Urothelium cell line (cell line): ENCODE measurements at regions not wholly inside any gene's neighbourhood (a gene's known extent, or its start where the extent isn't known, plus 50 kb on each side); places are given as distances from the start of the nearest gene placed in this dataset.

Source experiments
- DNase-seq: peaks from one replicate; pipeline ENCODE4 v3.0.0; 2011; ENCODE audit warnings: low spot score, mixed read lengths
- FAIRE-seq: peaks from 2 replicates; lab custom pipeline; 2011; peaks lifted over from hg19 to GRCh38; lab: Jason Lieb, UNC

DNA sequence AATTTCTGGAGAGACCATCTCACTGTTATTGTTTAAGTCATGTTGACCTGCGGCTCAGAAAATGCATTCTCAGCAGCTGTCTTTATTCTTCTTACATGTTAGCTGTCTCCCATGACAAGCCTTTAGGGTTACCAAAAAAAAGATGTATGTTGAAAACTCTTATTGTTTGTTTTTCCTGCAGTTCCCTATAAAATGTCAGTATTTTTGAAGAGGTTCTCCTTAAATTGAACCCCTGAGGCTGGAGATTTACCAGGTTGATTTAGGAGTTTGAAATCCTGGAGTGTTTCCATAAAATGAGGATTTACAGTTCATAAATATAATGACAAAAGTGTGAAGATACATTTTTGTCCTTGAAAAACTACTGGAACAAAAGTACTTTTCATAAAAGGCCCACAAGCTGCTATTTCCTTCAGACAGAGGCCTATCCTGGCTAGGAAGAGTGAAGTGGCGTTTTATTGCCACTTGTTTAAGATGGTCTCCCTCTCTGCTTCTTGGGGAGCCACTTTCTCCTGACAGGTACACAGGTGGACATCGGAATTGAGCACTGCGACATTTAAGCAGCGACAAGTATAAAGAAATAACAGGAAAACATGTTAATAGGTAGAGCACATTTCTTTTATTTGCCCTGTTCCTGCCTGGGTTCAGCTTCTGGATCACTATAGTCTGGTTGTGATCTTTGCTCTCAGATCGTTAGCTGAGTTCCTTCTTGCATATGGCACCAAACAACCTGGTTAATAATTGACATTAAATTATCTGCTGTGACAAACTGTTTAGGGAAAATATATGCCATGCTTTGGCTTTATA, 344.8 kb upstream of the RPS23 start:
- DNase-seq: no peak
- FAIRE-seq: no peak

- peak; percentile 33 for DNase-seq
- FAIRE-seq: no peak
Observed at GRCh38 chr5:82622205-82622604, 344.1 kb upstream of the RPS23 start.

GRCh38 chr5:82620957-82621600, 342.9 kb upstream of the RPS23 start:
- DNase-seq (peak; percentile 23), FAIRE-seq (no peak)

DNA sequence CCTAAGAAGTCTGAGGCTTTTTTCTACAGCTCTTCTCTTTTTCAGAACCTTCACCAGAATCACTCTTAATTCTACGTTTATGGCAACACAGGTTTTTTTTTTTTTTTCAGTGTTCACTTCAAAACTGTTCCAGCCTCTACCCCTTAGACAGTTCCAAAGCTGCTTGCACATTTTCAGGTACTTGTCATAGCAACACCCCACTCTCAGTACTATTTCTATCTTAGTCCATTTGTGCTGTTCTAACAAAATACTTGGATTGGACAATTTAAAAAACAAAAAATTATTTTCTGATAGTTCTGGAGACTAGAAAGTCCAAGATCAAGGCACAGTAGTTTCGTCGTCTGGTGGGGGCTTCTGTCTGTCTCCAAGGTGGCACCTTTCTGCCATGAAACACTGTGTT, 340.9 kb upstream of the RPS23 start:
- DNase-seq (no peak), FAIRE-seq (no peak)

- DNase-seq (no peak), FAIRE-seq (no peak)
Observed at GRCh38 chr5:82614706-82615105, 336.6 kb upstream of the RPS23 start.

GRCh38 chr5:82613891-82614290, 335.7 kb upstream of the RPS23 start:
- FAIRE-seq: no peak
- DNase-seq: no peak

DNA sequence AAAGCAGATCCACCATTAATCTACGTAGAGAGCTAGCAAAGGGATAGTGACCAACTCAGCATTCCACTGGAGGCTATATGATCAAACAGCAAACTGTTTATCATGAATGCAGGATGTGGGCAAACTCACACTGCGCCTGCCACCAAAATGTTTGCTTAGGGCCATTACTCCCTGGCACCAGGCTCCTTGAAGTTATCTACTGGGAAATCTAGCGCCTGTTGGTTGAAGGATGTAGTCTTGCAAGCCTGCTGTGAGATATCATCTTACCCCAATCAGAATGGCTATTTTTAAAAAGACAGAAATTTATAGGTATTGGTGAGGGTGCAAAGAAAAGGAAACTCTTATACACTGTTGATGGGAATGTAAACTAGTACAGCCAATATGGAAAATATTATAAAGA, 332.5 kb upstream of the RPS23 start:
- FAIRE-seq (no peak), DNase-seq (no peak)

- FAIRE-seq (no peak), DNase-seq (no peak)
Observed at GRCh38 chr5:82605441-82605973, 327.4 kb upstream of the RPS23 start.

DNA sequence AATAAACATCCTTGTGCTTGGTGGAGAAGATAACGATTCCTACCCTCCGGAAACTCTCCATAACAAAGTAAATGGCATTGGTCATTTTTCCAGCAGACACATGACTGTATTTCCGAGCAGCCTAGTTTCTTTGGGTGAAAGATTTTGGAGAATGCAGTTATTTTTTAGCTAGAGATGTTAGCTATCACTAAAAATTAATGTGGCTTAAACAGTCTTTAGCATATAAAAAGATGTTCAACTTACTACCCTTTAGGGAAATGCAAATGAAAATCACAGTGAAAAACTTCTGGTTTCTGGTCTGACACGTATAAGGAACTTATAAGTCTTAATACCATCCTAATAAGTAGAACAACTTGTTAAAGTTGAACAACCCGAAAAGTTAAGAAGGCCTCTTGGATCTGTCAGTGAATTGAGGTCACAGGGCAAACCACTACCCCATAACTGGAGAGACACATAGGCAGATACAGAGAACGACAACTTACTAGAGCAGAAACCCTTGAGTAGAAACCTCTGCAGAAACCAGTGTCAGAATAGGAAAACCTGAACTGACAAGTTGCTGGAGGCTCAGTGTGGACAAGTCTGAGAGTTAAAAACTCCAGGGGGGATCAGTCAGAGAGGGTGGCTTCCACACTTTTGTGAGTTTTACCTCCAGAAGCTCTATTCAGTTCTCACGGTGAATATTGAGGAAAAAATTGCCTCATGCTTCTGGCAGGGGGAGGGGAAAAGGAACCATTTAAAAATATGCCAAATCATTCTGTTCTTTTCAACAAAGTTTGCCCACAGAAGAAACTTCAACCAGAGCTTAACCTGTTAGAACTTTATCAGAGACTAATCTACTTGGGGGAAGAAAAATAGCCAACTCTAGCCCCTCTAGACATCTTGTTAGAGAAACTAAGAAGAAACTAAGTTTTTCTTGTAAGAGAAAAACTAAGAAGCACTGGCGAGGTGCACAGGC, 325.2 kb upstream of the RPS23 start:
- no peak for DNase-seq
- FAIRE-seq: no peak

DNA sequence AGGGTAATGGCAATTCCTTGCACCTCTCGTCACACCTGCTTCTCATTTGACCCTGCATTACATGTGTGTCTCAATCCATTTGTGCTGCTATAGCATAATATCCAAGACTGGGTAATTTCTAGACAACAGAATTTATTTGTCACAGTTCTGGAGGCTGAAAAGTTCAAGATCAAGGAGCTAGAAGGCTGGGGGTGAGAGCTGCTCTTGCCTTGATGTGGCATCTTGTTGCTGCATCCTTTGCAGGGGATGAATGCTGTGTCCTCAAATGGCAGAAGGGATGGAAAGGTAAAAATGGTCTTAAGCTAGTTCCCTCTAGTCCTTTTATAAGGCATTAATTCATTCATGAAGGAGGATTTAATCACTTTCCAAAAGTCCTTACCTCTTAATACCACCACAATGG, 323.7 kb upstream of the RPS23 start:
- FAIRE-seq: no peak
- no peak for DNase-seq

DNA sequence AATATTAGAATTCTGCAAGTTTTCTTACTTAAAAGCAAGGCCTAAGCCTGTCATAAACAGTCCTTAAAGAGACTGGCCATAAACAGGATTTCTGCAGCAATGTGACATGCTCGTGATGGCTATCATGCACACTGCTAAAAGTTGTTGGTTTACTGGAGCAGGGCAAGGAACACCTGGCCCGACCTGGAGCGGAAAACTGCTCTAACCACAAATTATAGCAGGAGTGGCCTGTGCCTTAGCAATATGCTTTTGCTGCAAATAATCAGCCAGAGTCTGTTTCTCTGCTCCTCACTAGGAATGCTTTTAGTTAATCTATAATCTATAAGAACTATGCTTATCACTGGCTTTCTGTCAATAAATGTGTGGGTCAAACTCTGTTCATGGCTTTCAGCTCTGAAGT, 322.9 kb upstream of the RPS23 start:
- FAIRE-seq: no peak

DNA sequence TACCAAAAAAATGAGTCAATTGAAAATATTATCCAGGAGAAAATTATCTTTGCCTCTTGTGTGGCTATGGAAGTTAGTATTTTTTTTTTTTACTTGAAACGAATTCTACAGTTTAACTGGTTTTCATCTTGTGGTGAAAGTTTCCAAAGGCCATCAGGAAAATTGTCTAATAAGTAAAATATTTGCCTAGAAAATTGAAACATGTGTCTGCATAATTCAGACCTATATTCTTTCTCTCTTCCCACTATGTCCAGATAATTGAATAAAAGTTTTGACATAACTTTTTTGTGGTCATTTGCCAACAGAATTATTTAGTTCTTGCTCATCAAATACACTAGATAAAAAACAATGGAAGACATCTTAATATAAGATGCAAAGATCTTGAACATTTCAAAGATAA, 321.5 kb upstream of the RPS23 start:
- DNase-seq: no peak
- no peak for FAIRE-seq

More for the DNA sequence above, 322.9 kb upstream of the RPS23 start:
- DNase-seq: no peak

GRCh38 chr5:82599030-82599429, 320.9 kb upstream of the RPS23 start:
- DNase-seq (no peak), FAIRE-seq (no peak)

- FAIRE-seq: no peak
- DNase-seq: no peak
Observed at GRCh38 chr5:82597437-82597836, 319.3 kb upstream of the RPS23 start.

GRCh38 chr5:82596451-82596850, 318.3 kb upstream of the RPS23 start:
- FAIRE-seq: no peak

DNA sequence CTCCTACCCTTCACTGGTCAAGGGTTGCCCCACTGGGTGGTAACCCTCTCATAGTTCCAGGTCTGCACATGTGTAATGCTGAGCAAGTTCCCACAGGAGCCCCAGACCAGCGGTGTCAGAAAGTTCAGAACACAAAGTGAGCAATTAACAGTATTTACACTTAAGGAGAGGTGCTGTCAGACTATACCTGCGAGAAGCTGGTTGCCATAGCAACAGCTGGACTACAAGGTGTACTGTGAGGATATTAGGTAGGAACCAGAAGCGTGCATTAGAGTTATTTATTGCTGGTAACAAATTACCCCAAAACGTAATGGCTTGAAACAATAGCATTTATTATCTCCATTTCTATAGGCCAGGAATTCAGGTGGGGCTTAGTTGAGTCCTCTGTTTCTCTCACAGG, 317.0 kb upstream of the RPS23 start:
- FAIRE-seq: no peak
- DNase-seq: no peak

More at GRCh38 chr5:82596451-82596850, 318.3 kb upstream of the RPS23 start:
- no peak for DNase-seq

DNA sequence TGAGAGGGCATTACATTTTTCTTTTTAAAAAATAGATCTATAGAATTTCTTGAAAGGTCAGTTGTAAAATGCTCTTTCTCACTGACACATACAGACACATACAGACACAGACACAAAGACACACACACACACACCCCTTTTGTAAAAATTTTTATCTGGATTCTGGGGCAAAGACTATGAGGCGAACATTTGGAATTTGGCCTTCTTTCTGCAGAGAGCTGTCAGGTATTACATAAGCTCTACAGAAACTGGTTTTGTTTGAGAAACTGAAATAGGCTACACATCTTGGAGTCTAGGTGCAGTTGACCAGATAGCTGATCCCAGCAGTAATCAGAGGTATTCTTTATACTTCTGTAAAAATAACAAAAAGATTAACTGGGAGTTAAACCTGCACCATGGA, 315.9 kb upstream of the RPS23 start:
- DNase-seq: no peak
- no peak for FAIRE-seq

DNA sequence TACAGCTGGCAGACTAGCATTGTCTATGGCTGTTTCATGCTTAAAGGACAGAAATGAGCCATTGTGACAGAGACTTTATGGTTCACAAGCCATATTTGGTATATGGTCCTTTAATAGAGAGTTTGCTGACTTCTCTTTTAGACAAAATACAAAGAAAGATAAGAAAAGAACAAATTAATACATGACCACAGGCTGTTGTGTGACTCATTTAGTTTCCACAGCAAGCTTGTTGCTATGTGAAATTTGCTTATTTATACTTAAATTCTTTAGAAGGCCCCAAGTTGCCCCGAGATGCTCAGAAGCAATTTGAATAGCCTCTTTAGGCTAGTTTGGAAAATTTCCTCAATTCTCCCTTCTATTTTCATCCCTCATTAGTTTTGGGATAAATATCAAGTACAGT, 315.3 kb upstream of the RPS23 start:
- no peak for FAIRE-seq
- DNase-seq: no peak

GRCh38 chr5:82591021-82591515, 312.9 kb upstream of the RPS23 start:
- FAIRE-seq: no peak

DNA sequence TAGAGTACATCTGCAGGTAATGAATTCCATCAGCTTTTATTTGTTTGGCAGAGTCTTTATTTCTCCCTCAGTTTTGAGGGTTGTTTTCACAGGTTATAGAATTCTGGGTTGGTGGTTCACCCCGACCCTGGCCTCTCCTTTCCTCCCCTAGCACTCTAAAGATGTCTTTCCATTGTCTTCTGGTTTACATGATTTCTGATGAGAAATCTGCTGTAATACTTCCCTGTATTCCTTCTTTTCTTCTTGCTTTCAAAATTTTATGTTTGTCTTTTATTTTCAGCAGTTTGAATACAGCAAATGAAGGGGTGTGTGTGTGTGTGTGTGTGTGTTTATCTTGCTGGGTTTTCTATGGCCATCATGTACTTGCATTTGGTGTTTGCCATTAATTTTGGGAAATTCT, 312.0 kb upstream of the RPS23 start:
- DNase-seq (no peak), FAIRE-seq (no peak)

More at GRCh38 chr5:82591021-82591515, 312.9 kb upstream of the RPS23 start:
- DNase-seq: no peak
